ENCODE measurements at regions not wholly inside any gene's neighbourhood (a gene's known extent, or its start where the extent isn't known, plus 50 kb on each side); places are given as distances from the start of the nearest gene placed in this dataset.

- no peaks in the 10 kb centered on the region for H3F3A ChIP-seq (ENCODE audit: insufficient read depth, low read length)
Measured at GRCh38 chr12:107618106-107618505, 67.5 kb upstream of the PWP1 start.

GRCh38 chr12:107619831-107620230 lies 65.8 kb upstream of the PWP1 start:
- Histone ChIP-seq H3K9ac (ENCODE audit: low read length) (no peak overlapping the region), H3K4me1 (ENCODE audit: insufficient read depth, low read length, severe bottlenecking) (no peaks in the 10 kb centered on the region), H2AFZ (ENCODE audit: low read length) (no peak overlapping the region), H3K36me3 (ENCODE audit: insufficient read depth, low read length) (no peaks in the 10 kb centered on the region), H3K4me2 (ENCODE audit: low read length) (no peak overlapping the region), H3K9me2 (ENCODE audit: low read depth, low read length) (no peaks in the 10 kb centered on the region), H3K79me2 (ENCODE audit: insufficient read depth, low read length) (no peaks in the 10 kb centered on the region), H3F3A (ENCODE audit: insufficient read depth, low read length) (no peaks in the 10 kb centered on the region), H4K20me1 (ENCODE audit: insufficient read depth, low read length) (no peaks in the 10 kb centered on the region), H3K27me3 (ENCODE audit: insufficient read depth, low read length) (no peaks in the 10 kb centered on the region), H3K9me3 (ENCODE audit: low read length) (no peaks in the 10 kb centered on the region), H3K27ac (ENCODE audit: low read depth, low read length, poor library complexity, severe bottlenecking) (no peak overlapping the region), H3K4me3 (ENCODE audit: low read depth, low read length, poor library complexity, severe bottlenecking) (no peak overlapping the region)
- TF ChIP-seq CTCF (IDR thresholded peaks at IDR 0.05; ENCODE audit: low read length) (no peak), EZH2 (IDR thresholded peaks at IDR 0.05; ENCODE audit: borderline replicate concordance, low read length) (no peak)

More at GRCh38 chr12:107618106-107618505, 67.5 kb upstream of the PWP1 start:
- Histone ChIP-seq H3K4me2 (ENCODE audit: low read length) (no peak overlapping the region), H3K27me3 (ENCODE audit: insufficient read depth, low read length) (no peaks in the 10 kb centered on the region), H3K9me3 (ENCODE audit: low read length) (no peaks in the 10 kb centered on the region), H4K20me1 (ENCODE audit: insufficient read depth, low read length) (no peaks in the 10 kb centered on the region), H3K4me3 (ENCODE audit: low read depth, low read length, poor library complexity, severe bottlenecking) (no peak overlapping the region), H3K36me3 (ENCODE audit: insufficient read depth, low read length) (no peaks in the 10 kb centered on the region), H3K27ac (ENCODE audit: low read depth, low read length, poor library complexity, severe bottlenecking) (no peak overlapping the region), H2AFZ (ENCODE audit: low read length) (no peak overlapping the region), H3K4me1 (ENCODE audit: insufficient read depth, low read length, severe bottlenecking) (no peaks in the 10 kb centered on the region), H3K79me2 (ENCODE audit: insufficient read depth, low read length) (no peaks in the 10 kb centered on the region), H3K9ac (ENCODE audit: low read length) (no peak overlapping the region), H3K9me2 (ENCODE audit: low read depth, low read length) (no peaks in the 10 kb centered on the region)
- TF ChIP-seq EZH2 (IDR thresholded peaks at IDR 0.05; ENCODE audit: borderline replicate concordance, low read length): no peak
- no peak for TF ChIP-seq CTCF (IDR thresholded peaks at IDR 0.05; ENCODE audit: low read length)

- H3K4me3 ChIP-seq (ENCODE audit: low read depth, low read length, poor library complexity, severe bottlenecking): no peak overlapping the region
- H3K36me3 ChIP-seq (ENCODE audit: insufficient read depth, low read length): no peaks in the 10 kb centered on the region
- no peaks in the 10 kb centered on the region for H3K79me2 ChIP-seq (ENCODE audit: insufficient read depth, low read length)
- no peak overlapping the region for H3K9ac ChIP-seq (ENCODE audit: low read length)
- no peaks in the 10 kb centered on the region for H3K4me1 ChIP-seq (ENCODE audit: insufficient read depth, low read length, severe bottlenecking)
- no peak overlapping the region for H3K4me2 ChIP-seq (ENCODE audit: low read length)
- no peaks in the 10 kb centered on the region for H3F3A ChIP-seq (ENCODE audit: insufficient read depth, low read length)
- H3K27ac ChIP-seq (ENCODE audit: low read depth, low read length, poor library complexity, severe bottlenecking): no peak overlapping the region
- no peaks in the 10 kb centered on the region for H3K27me3 ChIP-seq (ENCODE audit: insufficient read depth, low read length)
- H3K9me3 ChIP-seq (ENCODE audit: low read length): no peaks in the 10 kb centered on the region
- TF ChIP-seq CTCF (IDR thresholded peaks at IDR 0.05; ENCODE audit: low read length) (peak; percentile 43), EZH2 (IDR thresholded peaks at IDR 0.05; ENCODE audit: borderline replicate concordance, low read length) (no peak)
- H2AFZ ChIP-seq (ENCODE audit: low read length): no peak overlapping the region
- no peaks in the 10 kb centered on the region for H3K9me2 ChIP-seq (ENCODE audit: low read depth, low read length)
- no peaks in the 10 kb centered on the region for H4K20me1 ChIP-seq (ENCODE audit: insufficient read depth, low read length)
Measured at GRCh38 chr12:107622001-107622400, 63.6 kb upstream of the PWP1 start.

All from OCI-LY1 (cell line).